Ectodermal cell (in vitro differentiated cells): ENCODE measurements at regions not wholly inside any gene's neighbourhood (a gene's known extent, or its start where the extent isn't known, plus 50 kb on each side); places are given as distances from the start of the nearest gene placed in this dataset.

Experiments used
- H3K27ac ChIP-seq: 2 replicates; pipeline ENCODE4 v1.7.0; 2013; ENCODE audit warnings: mild to moderate bottlenecking, low read depth, low read length; ENCODE audit not compliant: insufficient read depth, poor library complexity, severe bottlenecking
- H3K27me3 ChIP-seq: 2 replicates; pipeline ENCODE4 v1.7.0; 2013; ENCODE audit warnings: mild to moderate bottlenecking, low read length; ENCODE audit not compliant: insufficient read depth, control insufficient read depth, poor library complexity, severe bottlenecking
- H3K36me3 ChIP-seq: one replicate; pipeline ENCODE4 v1.7.0; 2013; ENCODE audit warnings: low read length; ENCODE audit not compliant: control insufficient read depth, insufficient read depth
- H3K4me1 ChIP-seq: one replicate; pipeline ENCODE4 v1.7.0; 2013; ENCODE audit warnings: low read length; ENCODE audit not compliant: control insufficient read depth, insufficient read depth
- H3K4me3 ChIP-seq: 2 replicates; pipeline ENCODE4 v1.7.0; 2013; ENCODE audit warnings: low read depth, low read length, control low read depth; ENCODE audit not compliant: insufficient read depth
- H3K9me3 ChIP-seq: 2 replicates; pipeline ENCODE4 v1.7.0; 2013; ENCODE audit warnings: mild to moderate bottlenecking, low read length, moderate library complexity; ENCODE audit not compliant: control insufficient read depth
- WGBS, 2 experiments: methylation state at CpG; one replicate each; pipeline ENCODE4 v1.1.7; 2013; ENCODE audit warnings: missing lambda C conversion rate in 2 of 2; 5-methylcytosine and 5-hydroxymethylcytosine counted together

GRCh38 chr7:131964203-131964602 is 407.8 kb upstream of the PODXL start:
- WGBS, 2 experiments = 88 to 96% methylated on average over 3 to 5 of the region's 7 CpGs
- no peaks in the 10 kb centered on the region for H3K27me3 ChIP-seq

GRCh38 chr7:131961054-131961680 is 404.7 kb upstream of the PODXL start:
- 91 to 92% methylated on average over 11 of the region's 11 CpGs for whole genome bisulfite sequencing, 2 experiments
- no peaks in the 10 kb centered on the region for H3K4me1 ChIP-seq
- H3K27ac ChIP-seq = no peak overlapping the region
- no peak overlapping the region for H3K4me3 ChIP-seq
- no peaks in the 10 kb centered on the region for H3K36me3 ChIP-seq
- no peaks in the 10 kb centered on the region for H3K9me3 ChIP-seq
- H3K27me3 ChIP-seq = no peaks in the 10 kb centered on the region

More at GRCh38 chr7:131964203-131964602, 407.8 kb upstream of the PODXL start:
- Histone ChIP-seq H3K4me3 (no peak overlapping the region), H3K27ac (no peak overlapping the region), H3K36me3 (no peaks in the 10 kb centered on the region), H3K9me3 (no peaks in the 10 kb centered on the region), H3K4me1 (no peaks in the 10 kb centered on the region)

- Histone ChIP-seq H3K4me3 (no peak overlapping the region), H3K36me3 (no peaks in the 10 kb centered on the region), H3K9me3 (no peaks in the 10 kb centered on the region), H3K27me3 (no peaks in the 10 kb centered on the region), H3K27ac (no peak overlapping the region), H3K4me1 (no peaks in the 10 kb centered on the region)
- WGBS, 2 experiments = 57% methylated on average over 4 of the region's 4 CpGs
These were observed 402.8 kb upstream of the PODXL start for GRCh38 chr7:131959106-131959812.

GRCh38 chr7:131957338-131958020 is 401.1 kb upstream of the PODXL start:
- no peaks in the 10 kb centered on the region for H3K9me3 ChIP-seq
- H3K36me3 ChIP-seq = no peaks in the 10 kb centered on the region
- no peak overlapping the region for H3K4me3 ChIP-seq
- no peak overlapping the region for H3K27ac ChIP-seq
- H3K27me3 ChIP-seq = no peaks in the 10 kb centered on the region
- no peaks in the 10 kb centered on the region for H3K4me1 ChIP-seq
- WGBS, 2 experiments = 86 to 90% methylated on average over 12 of the region's 12 CpGs

GRCh38 chr7:131956864-131957263 is 400.4 kb upstream of the PODXL start:
- Histone ChIP-seq H3K36me3 (no peaks in the 10 kb centered on the region), H3K4me1 (no peaks in the 10 kb centered on the region), H3K27ac (no peak overlapping the region), H3K4me3 (no peak overlapping the region), H3K9me3 (no peaks in the 10 kb centered on the region), H3K27me3 (no peaks in the 10 kb centered on the region)
- 89% methylated on average over 1 of the region's 1 CpG; no CpG with 5 or more reads in 1 of the 2 experiments for WGBS, 2 experiments

GRCh38 chr7:131955679-131956078 is 399.3 kb upstream of the PODXL start:
- no peaks in the 10 kb centered on the region for H3K27me3 ChIP-seq
- H3K4me1 ChIP-seq = no peaks in the 10 kb centered on the region
- no peaks in the 10 kb centered on the region for H3K9me3 ChIP-seq
- H3K27ac ChIP-seq = no peak overlapping the region
- H3K4me3 ChIP-seq = no peak overlapping the region
- 46 to 60% methylated on average over 2 of the region's 2 CpGs for WGBS, 2 experiments
- no peaks in the 10 kb centered on the region for H3K36me3 ChIP-seq

- Histone ChIP-seq H3K4me1 (no peaks in the 10 kb centered on the region), H3K9me3 (no peaks in the 10 kb centered on the region), H3K27ac (no peak overlapping the region), H3K36me3 (no peaks in the 10 kb centered on the region), H3K4me3 (no peak overlapping the region), H3K27me3 (no peaks in the 10 kb centered on the region)
- WGBS, 2 experiments = 88 to 91% methylated on average over 3 of the region's 3 CpGs
These were observed 396.8 kb upstream of the PODXL start for GRCh38 chr7:131953184-131953583.

- H3K9me3 ChIP-seq = no peaks in the 10 kb centered on the region
- no peaks in the 10 kb centered on the region for H3K27me3 ChIP-seq
- H3K4me1 ChIP-seq = no peaks in the 10 kb centered on the region
- H3K36me3 ChIP-seq = no peaks in the 10 kb centered on the region
- no peak overlapping the region for H3K4me3 ChIP-seq
- no peak overlapping the region for H3K27ac ChIP-seq
- WGBS, 2 experiments = 84 to 89% methylated on average over 8 of the region's 8 CpGs
These were observed 395.9 kb upstream of the PODXL start for GRCh38 chr7:131952365-131952764.

- WGBS, 2 experiments = 89 to 93% methylated on average over 1 of the region's 1 CpG
- no peaks in the 10 kb centered on the region for H3K9me3 ChIP-seq
- no peak overlapping the region for H3K27ac ChIP-seq
- H3K27me3 ChIP-seq = peaks cover 10% of the 10 kb centered on the region
- no peaks in the 10 kb centered on the region for H3K36me3 ChIP-seq
- H3K4me3 ChIP-seq = no peak overlapping the region
- no peaks in the 10 kb centered on the region for H3K4me1 ChIP-seq
These were observed 394.3 kb upstream of the PODXL start for GRCh38 chr7:131950758-131951157.

GRCh38 chr7:131949659-131950058 is 393.2 kb upstream of the PODXL start:
- Histone ChIP-seq H3K4me3 (no peak overlapping the region), H3K9me3 (no peaks in the 10 kb centered on the region), H3K27me3 (peaks cover 21% of the 10 kb centered on the region), H3K27ac (no peak overlapping the region), H3K36me3 (no peaks in the 10 kb centered on the region), H3K4me1 (no peaks in the 10 kb centered on the region)
- 84 to 87% methylated on average over 7 of the region's 7 CpGs for WGBS, 2 experiments
